ENCODE measurements at regions not wholly inside any gene's neighbourhood (a gene's known extent, or its start where the extent isn't known, plus 50 kb on each side); places are given as distances from the start of the nearest gene placed in this dataset.

DNA sequence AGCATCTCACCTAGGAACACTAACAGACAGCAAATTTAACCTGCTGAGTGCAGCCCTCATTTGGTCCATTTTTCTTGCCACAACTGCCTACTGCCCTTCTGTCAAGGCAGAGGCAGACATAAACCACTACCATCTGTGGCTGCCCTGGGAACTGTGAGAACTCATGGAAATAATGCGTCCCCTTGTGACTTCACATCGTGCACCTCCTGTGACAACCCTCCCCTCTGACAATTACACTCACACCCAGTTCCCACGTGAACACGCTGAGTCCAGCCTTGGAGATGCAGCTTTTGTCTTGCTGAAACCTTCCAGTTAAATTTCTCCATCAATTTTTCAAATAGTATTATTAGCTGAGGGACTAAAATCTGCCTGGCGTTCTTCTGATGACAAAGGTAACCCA is 193.1 kb upstream of the KLF14 start:
- TF ChIP-seq, protein P1, sequence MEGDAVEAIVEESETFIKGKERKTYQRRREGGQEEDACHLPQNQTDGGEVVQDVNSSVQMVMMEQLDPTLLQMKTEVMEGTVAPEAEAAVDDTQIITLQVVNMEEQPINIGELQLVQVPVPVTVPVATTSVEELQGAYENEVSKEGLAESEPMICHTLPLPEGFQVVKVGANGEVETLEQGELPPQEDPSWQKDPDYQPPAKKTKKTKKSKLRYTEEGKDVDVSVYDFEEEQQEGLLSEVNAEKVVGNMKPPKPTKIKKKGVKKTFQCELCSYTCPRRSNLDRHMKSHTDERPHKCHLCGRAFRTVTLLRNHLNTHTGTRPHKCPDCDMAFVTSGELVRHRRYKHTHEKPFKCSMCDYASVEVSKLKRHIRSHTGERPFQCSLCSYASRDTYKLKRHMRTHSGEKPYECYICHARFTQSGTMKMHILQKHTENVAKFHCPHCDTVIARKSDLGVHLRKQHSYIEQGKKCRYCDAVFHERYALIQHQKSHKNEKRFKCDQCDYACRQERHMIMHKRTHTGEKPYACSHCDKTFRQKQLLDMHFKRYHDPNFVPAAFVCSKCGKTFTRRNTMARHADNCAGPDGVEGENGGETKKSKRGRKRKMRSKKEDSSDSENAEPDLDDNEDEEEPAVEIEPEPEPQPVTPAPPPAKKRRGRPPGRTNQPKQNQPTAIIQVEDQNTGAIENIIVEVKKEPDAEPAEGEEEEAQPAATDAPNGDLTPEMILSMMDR (IDR thresholded peaks at IDR 0.05): no peak
- no peak for TF ChIP-seq POLR2A (IDR thresholded peaks at IDR 0.05)
- no peak for TF ChIP-seq EP300 (IDR thresholded peaks at IDR 0.05)

Measured in tibial nerve (tissue), 4 donors.